GM23338 (cell line): ENCODE measurements at regions not wholly inside any gene's neighbourhood (a gene's known extent, or its start where the extent isn't known, plus 50 kb on each side); places are given as distances from the start of the nearest gene placed in this dataset.

Source experiments
- EZH2 ChIP-seq: fragments of 200-600 bp; sonication (generic); IDR thresholded peaks from one replicate; pipeline ENCODE4 v1.8.0; 2017; ENCODE audit warnings: antibody characterized with exemption, mild to moderate bottlenecking, low read depth; ENCODE audit not compliant: unreplicated experiment
- JUNB ChIP-seq: IDR thresholded peaks from one replicate; pipeline ENCODE4 v1.6.1; 2016; ENCODE audit warnings: antibody characterized with exemption; ENCODE audit not compliant: unreplicated experiment
- TF ChIP-seq, protein P1 (sequence below), 2 experiments: fragments of 200-600 bp in 1 of 2; sonication (generic) in 1 of 2; conservative IDR thresholded peaks; 2 replicates each; pipeline versions ENCODE4 v1.5.1 to v1.6.1; 2016 to 2017; ENCODE audit warnings: antibody characterized with exemption in 2 of 2, low read depth in 2 of 2, mild to moderate bottlenecking in 2 of 2, moderate library complexity in 1 of 2
- TF ChIP-seq, protein P2 (sequence below): IDR thresholded peaks from one replicate; pipeline ENCODE4 v1.6.1; 2018; ENCODE audit warnings: antibody characterized with exemption; ENCODE audit not compliant: unreplicated experiment

DNA sequence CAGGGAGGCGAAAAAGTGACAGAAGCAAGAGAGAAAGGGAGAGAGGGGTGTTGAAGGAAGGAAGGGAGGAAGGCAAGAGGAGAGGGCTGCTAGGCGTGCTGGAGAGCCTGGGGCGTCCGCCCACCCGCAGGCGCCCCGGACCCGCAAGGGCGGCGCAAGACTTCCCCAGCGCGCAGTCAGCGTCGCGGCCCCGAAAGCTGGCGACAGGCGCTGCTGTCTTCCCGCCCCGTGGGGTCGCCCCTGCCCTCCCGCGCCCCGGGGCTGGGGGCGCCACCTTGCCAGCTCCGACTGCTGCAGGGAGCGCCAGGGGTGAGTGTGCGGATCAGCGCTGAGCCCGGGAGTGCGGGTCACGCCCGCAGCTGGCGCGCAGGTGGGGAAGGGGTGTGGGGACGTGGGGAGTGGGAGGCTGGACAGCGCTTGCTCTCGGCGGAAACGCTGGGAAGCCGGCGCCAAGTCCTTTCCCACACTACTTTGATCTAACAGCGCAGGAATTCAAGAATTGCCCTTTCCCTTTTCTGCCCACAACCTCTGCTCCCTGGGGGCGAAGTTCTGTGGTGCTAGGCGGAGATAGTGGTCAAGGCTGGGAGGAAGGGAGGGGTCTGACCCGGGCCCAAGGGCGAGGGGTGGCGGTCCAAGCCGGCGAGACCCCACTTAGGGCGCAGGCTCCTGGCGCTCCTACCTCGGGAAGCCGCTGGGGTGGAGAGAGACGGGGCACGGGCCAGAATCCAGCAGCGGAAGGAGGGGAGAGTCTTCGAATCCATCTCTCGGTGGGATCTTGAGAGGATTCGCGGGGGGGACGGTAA is 266.1 kb downstream of the CGGBP1 start, which contains the start of gene HTR1F:
- TF ChIP-seq, protein P1, sequence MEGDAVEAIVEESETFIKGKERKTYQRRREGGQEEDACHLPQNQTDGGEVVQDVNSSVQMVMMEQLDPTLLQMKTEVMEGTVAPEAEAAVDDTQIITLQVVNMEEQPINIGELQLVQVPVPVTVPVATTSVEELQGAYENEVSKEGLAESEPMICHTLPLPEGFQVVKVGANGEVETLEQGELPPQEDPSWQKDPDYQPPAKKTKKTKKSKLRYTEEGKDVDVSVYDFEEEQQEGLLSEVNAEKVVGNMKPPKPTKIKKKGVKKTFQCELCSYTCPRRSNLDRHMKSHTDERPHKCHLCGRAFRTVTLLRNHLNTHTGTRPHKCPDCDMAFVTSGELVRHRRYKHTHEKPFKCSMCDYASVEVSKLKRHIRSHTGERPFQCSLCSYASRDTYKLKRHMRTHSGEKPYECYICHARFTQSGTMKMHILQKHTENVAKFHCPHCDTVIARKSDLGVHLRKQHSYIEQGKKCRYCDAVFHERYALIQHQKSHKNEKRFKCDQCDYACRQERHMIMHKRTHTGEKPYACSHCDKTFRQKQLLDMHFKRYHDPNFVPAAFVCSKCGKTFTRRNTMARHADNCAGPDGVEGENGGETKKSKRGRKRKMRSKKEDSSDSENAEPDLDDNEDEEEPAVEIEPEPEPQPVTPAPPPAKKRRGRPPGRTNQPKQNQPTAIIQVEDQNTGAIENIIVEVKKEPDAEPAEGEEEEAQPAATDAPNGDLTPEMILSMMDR (conservative IDR thresholded peaks at IDR 0.05; ENCODE audit: low read depth in 2 of 2): peak; percentile 16 to 42; a peak in 2 of 4 replicates
- TF ChIP-seq EZH2 (no peak), JUNB (no peak)
- TF ChIP-seq, protein P2, sequence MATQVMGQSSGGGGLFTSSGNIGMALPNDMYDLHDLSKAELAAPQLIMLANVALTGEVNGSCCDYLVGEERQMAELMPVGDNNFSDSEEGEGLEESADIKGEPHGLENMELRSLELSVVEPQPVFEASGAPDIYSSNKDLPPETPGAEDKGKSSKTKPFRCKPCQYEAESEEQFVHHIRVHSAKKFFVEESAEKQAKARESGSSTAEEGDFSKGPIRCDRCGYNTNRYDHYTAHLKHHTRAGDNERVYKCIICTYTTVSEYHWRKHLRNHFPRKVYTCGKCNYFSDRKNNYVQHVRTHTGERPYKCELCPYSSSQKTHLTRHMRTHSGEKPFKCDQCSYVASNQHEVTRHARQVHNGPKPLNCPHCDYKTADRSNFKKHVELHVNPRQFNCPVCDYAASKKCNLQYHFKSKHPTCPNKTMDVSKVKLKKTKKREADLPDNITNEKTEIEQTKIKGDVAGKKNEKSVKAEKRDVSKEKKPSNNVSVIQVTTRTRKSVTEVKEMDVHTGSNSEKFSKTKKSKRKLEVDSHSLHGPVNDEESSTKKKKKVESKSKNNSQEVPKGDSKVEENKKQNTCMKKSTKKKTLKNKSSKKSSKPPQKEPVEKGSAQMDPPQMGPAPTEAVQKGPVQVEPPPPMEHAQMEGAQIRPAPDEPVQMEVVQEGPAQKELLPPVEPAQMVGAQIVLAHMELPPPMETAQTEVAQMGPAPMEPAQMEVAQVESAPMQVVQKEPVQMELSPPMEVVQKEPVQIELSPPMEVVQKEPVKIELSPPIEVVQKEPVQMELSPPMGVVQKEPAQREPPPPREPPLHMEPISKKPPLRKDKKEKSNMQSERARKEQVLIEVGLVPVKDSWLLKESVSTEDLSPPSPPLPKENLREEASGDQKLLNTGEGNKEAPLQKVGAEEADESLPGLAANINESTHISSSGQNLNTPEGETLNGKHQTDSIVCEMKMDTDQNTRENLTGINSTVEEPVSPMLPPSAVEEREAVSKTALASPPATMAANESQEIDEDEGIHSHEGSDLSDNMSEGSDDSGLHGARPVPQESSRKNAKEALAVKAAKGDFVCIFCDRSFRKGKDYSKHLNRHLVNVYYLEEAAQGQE: peak; percentile 35
